Chondrocyte (in vitro differentiated cells): ENCODE measurements at regions not wholly inside any gene's neighbourhood (a gene's known extent, or its start where the extent isn't known, plus 50 kb on each side); places are given as distances from the start of the nearest gene placed in this dataset.

Experiments
- DNase-seq: peaks from one replicate; pipeline ENCODE4 v3.0.0; 2021; ENCODE audit warnings: mixed read lengths, low spot score
- H3K27ac Mint-ChIP-seq: one replicate; pipeline ENCODE4 v1.8.0; 2021; ENCODE audit warnings: mild to moderate bottlenecking, moderate library complexity, mixed read lengths; ENCODE audit not compliant: unreplicated experiment
- H3K27me3 Mint-ChIP-seq: 2 replicates; pipeline ENCODE4 v1.8.0; 2021; ENCODE audit warnings: low read depth, mixed read lengths
- H3K36me3 Mint-ChIP-seq: 2 replicates; pipeline ENCODE4 v1.8.0; 2021; ENCODE audit warnings: low read depth, mixed read lengths
- H3K4me1 Mint-ChIP-seq: 2 replicates; pipeline ENCODE4 v1.8.0; 2021; ENCODE audit warnings: low read depth, mild to moderate bottlenecking, mixed read lengths
- H3K4me3 Mint-ChIP-seq: one replicate; pipeline ENCODE4 v1.8.0; 2021; ENCODE audit warnings: mild to moderate bottlenecking, moderate library complexity, mixed read lengths; ENCODE audit not compliant: unreplicated experiment
- H3K9me3 Mint-ChIP-seq: 2 replicates; pipeline ENCODE4 v1.8.0; 2021; ENCODE audit warnings: low read depth, mixed read lengths
- CTCF ChIP-seq: fragments of 200-600 bp; sonication (generic); IDR thresholded peaks from 2 replicates; pipeline ENCODE4 v1.5.0; 2021; ENCODE audit warnings: antibody characterized with exemption, mild to moderate bottlenecking, moderate library complexity

- Mint-ChIP-seq H3K27ac (no peak overlapping the region), H3K4me1 (no peaks in the 10 kb centered on the region), H3K9me3 (peaks cover 22% of the 10 kb centered on the region), H3K4me3 (no peak overlapping the region), H3K36me3 (no peaks in the 10 kb centered on the region), H3K27me3 (no peaks in the 10 kb centered on the region)
- no peak for DNase-seq
- no peak for TF ChIP-seq CTCF
These were observed 939.7 kb upstream of the LCORL start for GRCh38 chr4:18961266-18961665.

GRCh38 chr4:18957716-18958115 is 936.2 kb upstream of the LCORL start:
- DNase-seq = no peak
- peaks cover 11% of the 10 kb centered on the region for H3K9me3 Mint-ChIP-seq
- H3K27ac Mint-ChIP-seq = no peak overlapping the region
- TF ChIP-seq CTCF = no peak
- no peak overlapping the region for H3K4me3 Mint-ChIP-seq
- H3K36me3 Mint-ChIP-seq = no peaks in the 10 kb centered on the region
- H3K4me1 Mint-ChIP-seq = no peaks in the 10 kb centered on the region
- no peaks in the 10 kb centered on the region for H3K27me3 Mint-ChIP-seq

GRCh38 chr4:18954538-18954937 is 933.0 kb upstream of the LCORL start:
- TF ChIP-seq CTCF = no peak
- Mint-ChIP-seq H3K4me1 (no peaks in the 10 kb centered on the region), H3K27ac (no peak overlapping the region), H3K9me3 (no peaks in the 10 kb centered on the region), H3K27me3 (no peaks in the 10 kb centered on the region), H3K36me3 (no peaks in the 10 kb centered on the region), H3K4me3 (no peak overlapping the region)
- DNase-seq = no peak

- no peak overlapping the region for H3K27ac Mint-ChIP-seq
- no peak overlapping the region for H3K4me3 Mint-ChIP-seq
- H3K9me3 Mint-ChIP-seq = no peaks in the 10 kb centered on the region
- H3K4me1 Mint-ChIP-seq = no peaks in the 10 kb centered on the region
- DNase-seq = no peak
- no peaks in the 10 kb centered on the region for H3K36me3 Mint-ChIP-seq
- no peak for TF ChIP-seq CTCF
- no peaks in the 10 kb centered on the region for H3K27me3 Mint-ChIP-seq
These were observed 932.1 kb upstream of the LCORL start for GRCh38 chr4:18953613-18954012.

- peaks cover 3% of the 10 kb centered on the region for H3K9me3 Mint-ChIP-seq
- H3K27me3 Mint-ChIP-seq = peaks cover 4% of the 10 kb centered on the region
- H3K27ac Mint-ChIP-seq = no peak overlapping the region
- no peak overlapping the region for H3K4me3 Mint-ChIP-seq
- no peak for DNase-seq
- H3K4me1 Mint-ChIP-seq = no peaks in the 10 kb centered on the region
- no peaks in the 10 kb centered on the region for H3K36me3 Mint-ChIP-seq
- no peak for TF ChIP-seq CTCF
These were observed 923.9 kb upstream of the LCORL start for GRCh38 chr4:18945464-18945863.
